Hepatocyte (in vitro differentiated cells): ENCODE measurements at regions not wholly inside any gene's neighbourhood (a gene's known extent, or its start where the extent isn't known, plus 50 kb on each side); places are given as distances from the start of the nearest gene placed in this dataset.

Experiments used
- EZH2 ChIP-seq: fragments of 200-600 bp; sonication (generic); IDR thresholded peaks from 2 replicates; pipeline ENCODE4 v1.6.1; 2016; ENCODE audit warnings: antibody characterized with exemption, mild to moderate bottlenecking, borderline replicate concordance
- EZH2phosphoT487 ChIP-seq: fragments of 200-600 bp; sonication (generic); IDR thresholded peaks from one replicate; pipeline ENCODE4 v1.6.1; 2018; ENCODE audit warnings: antibody characterized with exemption, mild to moderate bottlenecking, low read depth, moderate library complexity; ENCODE audit not compliant: unreplicated experiment, severe bottlenecking
- TF ChIP-seq, protein P1 (sequence below): fragments of 200-600 bp; sonication (generic); IDR thresholded peaks from 2 replicates; pipeline ENCODE4 v1.5.1; 2016; ENCODE audit warnings: antibody characterized with exemption, mild to moderate bottlenecking; ENCODE audit not compliant: poor library complexity

DNA sequence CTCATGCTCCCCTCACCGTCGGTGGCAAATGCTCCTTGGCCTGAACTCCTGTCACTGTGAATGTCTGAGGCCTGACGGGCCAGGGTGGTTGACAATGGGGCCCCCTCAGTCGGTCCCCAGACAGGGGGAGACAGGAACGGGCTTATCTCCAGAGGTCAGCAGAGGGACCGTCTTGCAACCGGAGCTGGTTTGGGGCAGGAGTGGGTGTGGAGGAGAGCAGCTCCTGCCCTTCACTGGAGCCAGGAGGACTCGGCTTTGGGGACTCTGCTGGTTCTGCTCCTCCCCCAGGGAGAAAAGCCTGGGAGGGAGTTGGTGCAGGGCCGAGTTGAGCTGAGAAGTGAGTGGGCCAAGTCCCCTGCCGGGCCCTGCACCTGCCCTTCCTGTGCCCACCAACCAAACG, 354.4 kb downstream of the BRD1 start:
- TF ChIP-seq, protein P1, sequence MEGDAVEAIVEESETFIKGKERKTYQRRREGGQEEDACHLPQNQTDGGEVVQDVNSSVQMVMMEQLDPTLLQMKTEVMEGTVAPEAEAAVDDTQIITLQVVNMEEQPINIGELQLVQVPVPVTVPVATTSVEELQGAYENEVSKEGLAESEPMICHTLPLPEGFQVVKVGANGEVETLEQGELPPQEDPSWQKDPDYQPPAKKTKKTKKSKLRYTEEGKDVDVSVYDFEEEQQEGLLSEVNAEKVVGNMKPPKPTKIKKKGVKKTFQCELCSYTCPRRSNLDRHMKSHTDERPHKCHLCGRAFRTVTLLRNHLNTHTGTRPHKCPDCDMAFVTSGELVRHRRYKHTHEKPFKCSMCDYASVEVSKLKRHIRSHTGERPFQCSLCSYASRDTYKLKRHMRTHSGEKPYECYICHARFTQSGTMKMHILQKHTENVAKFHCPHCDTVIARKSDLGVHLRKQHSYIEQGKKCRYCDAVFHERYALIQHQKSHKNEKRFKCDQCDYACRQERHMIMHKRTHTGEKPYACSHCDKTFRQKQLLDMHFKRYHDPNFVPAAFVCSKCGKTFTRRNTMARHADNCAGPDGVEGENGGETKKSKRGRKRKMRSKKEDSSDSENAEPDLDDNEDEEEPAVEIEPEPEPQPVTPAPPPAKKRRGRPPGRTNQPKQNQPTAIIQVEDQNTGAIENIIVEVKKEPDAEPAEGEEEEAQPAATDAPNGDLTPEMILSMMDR: no peak
- no peak for TF ChIP-seq EZH2
- TF ChIP-seq EZH2phosphoT487: no peak
